Fibroblast of skin of abdomen (primary cell): ENCODE measurements at regions not wholly inside any gene's neighbourhood (a gene's known extent, or its start where the extent isn't known, plus 50 kb on each side); places are given as distances from the start of the nearest gene placed in this dataset.

Experiments
- DNase-seq: peaks from one replicate; pipeline ENCODE4 v3.0.0-alpha.2; 2013

- DNase-seq, result no peak
Observed at GRCh38 chr11:64501500-64502427, 54.0 kb upstream of the SLC22A11 start.

GRCh38 chr11:64502634-64503033, 53.1 kb upstream of the SLC22A11 start:
- DNase-seq, result no peak

GRCh38 chr11:64503186-64503753, 52.5 kb upstream of the SLC22A11 start:
- DNase-seq, result no peak

GRCh38 chr11:64504999-64505398, 50.7 kb upstream of the SLC22A11 start:
- no peak for DNase-seq
